LNCAP (cell line): ENCODE measurements at regions not wholly inside any gene's neighbourhood (a gene's known extent, or its start where the extent isn't known, plus 50 kb on each side); places are given as distances from the start of the nearest gene placed in this dataset.

Experiments
- TF ChIP-seq, protein P1 (sequence below): fragments of 450-650 bp; IDR thresholded peaks from 2 replicates; pipeline ENCODE4 v1.5.1; 2017; ENCODE audit warnings: mild to moderate bottlenecking

DNA sequence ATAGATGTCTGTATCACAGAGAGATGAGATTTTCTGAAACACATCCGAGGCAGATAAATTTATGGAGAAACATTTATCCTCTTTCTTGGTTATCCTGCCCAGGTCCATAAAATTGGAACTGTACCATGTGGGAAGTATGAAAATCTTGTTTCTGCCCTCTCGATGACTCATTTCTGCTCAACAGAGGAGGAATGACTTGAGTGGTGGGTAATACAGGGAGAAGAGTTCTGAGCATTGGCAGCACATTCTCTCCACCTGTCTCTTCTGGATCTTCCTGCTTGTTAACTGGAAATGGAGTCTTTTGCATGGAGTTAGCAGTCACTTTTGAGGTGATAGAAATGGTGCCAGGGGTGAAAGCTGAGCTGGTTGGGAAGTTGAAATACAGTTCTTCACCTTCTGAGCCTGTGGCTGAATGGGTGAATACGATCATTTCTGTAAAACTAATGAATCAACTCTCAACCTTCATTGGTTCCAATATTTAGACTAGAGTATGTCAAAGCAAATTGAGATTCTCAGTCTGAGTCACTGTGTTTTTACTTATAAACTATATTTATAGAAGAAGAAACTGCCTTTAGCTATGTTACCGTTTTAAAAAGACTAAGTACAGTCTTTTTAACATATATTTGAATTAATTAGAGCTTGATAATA is 945.5 kb downstream of the SORCS3 start:
- TF ChIP-seq, protein P1, sequence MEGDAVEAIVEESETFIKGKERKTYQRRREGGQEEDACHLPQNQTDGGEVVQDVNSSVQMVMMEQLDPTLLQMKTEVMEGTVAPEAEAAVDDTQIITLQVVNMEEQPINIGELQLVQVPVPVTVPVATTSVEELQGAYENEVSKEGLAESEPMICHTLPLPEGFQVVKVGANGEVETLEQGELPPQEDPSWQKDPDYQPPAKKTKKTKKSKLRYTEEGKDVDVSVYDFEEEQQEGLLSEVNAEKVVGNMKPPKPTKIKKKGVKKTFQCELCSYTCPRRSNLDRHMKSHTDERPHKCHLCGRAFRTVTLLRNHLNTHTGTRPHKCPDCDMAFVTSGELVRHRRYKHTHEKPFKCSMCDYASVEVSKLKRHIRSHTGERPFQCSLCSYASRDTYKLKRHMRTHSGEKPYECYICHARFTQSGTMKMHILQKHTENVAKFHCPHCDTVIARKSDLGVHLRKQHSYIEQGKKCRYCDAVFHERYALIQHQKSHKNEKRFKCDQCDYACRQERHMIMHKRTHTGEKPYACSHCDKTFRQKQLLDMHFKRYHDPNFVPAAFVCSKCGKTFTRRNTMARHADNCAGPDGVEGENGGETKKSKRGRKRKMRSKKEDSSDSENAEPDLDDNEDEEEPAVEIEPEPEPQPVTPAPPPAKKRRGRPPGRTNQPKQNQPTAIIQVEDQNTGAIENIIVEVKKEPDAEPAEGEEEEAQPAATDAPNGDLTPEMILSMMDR: no peak

DNA sequence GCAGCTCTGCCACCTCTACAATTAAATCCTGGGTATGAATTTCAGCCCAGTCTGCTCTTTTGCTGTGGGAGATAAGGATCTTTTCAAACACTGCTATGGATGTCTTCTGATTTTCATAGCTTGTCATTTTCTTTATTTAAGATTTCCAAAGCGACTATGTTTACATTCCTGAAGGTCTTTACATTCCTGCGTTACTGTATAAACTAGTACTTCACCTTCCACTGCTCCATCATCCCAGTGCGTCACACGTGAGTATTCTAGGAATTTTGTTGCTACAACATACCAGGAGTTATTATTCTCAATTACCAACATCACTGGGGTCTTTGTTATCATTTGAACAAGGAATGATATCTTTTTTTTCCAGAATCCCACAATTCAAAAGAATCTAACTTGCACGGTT is 944.7 kb downstream of the SORCS3 start:
- TF ChIP-seq, protein P1: no peak

DNA sequence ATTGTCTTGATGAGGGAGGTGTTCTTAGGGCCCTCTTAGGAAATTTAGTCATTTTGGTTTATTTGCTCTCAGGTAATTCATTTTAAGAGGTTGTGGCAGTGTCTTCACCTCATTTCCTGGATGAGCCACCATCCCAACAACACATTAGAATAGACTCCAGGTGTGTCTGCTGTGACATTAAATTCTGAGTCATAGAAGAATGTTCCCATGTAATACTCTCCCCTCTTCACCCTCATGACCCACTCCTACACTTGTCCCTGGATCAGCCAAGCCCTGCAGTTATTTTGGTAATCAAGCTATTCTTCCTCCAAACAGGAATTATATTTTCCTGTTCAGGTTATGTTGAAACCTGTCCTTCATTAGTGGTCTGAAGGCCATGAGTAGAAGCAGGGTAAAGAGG is 944.1 kb downstream of the SORCS3 start:
- TF ChIP-seq, protein P1: no peak

DNA sequence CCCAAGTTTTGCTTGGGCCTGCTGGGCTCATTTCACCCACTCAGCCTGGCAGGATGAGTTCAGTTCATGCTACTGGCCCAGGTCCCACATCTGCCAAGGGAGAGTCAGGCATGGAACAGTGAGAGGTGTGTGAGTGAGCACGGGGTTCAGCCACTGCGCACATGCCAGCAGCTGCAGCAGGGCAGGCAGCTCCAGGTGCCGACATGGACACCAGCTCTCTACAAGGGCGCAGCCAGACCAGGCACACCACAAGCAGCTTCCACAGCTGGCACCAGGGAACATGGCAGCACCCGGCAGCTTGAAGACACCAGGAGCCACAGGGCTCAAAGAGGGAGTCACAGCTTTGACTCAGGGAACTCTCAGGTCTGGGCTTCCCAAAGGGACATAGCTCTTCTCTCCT is 938.0 kb downstream of the SORCS3 start:
- TF ChIP-seq, protein P1: no peak

DNA sequence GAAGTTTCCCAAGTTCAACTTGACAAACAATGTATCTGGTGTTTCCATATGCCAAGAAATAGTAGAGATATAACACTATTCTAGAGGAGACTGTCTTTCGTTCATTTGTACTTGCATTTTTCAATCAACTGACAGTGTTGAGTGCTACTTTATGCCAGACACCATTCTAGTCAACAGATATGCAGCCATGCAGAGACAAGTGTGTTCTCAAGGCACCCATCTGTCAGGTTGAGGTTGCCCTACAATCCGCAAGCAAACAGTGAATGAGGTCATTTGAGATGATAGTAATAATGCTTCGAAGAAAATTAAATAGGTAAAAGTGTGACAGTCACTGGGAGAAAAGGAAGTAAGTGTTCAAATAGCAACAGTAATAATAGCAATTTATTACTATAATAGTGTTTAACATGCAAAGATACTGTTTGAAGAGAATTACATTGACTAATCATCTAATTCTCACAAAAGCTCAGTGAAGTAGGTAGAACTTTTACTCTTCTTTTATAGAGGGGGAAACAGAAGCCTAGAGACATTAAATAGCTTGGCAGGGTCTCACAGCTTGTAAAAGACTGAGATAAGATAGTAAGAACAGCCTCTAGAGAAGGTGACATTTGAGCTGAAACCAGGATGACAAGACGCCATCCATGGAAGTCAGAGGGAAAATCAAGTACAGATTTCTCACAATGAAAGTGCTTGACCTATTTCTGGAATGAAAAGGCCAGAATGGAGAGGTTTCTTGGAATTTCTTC is 936.9 kb downstream of the SORCS3 start:
- TF ChIP-seq, protein P1: no peak

DNA sequence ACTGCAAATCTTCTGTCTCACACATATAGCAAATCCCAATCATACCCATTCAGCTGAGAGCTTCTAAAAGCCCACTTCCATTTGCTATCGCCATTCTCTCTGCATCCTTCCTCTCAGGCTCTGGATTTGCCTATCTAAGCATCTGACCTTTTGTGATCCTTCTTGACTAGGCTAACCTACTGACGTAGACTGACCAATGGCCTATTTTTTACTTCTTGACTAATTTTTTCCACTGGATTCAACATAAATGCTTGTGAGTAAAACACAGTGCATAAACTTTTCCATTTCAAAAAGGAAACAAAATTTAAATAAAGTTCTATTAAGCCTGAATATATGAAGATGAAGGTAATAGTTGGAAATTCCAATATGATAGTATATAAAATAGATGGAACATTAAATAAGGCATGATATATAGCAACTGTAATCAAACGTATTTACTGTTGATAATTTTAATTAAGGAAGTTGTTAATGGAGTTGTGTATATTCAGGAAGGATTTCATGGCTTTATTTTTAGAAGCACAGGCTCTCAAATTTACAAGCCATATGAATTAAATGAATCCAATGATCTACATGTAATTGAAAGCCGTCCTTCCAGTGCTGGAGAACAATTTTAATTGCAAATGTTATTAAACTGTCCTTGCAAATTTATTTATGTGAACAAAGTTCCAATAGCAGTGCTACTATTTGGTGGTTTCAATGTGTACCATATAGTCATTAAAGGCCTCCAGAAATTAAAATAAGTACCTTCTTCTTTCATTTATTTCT is 918.4 kb downstream of the SORCS3 start:
- TF ChIP-seq, protein P1: no peak

DNA sequence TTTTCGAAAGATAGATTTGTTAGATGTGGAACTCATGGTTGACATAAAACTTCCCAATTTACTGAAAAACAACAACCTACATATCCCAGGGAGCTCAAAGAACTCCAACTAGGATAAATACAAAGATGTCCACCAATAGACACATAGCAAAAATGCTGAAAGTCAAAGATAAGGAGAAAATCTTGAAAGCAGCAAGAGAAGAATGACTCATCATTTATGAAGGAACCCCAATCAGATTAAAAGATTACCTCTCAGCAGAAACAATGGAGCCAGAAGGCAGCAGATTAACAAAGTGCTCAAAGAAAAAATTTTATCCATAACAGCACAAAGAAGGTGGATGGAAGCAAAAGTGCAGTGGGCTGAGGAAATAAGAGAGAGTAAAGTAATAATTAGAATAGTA is 908.6 kb downstream of the SORCS3 start:
- TF ChIP-seq, protein P1: no peak
